ENCODE measurements at regions not wholly inside any gene's neighbourhood (a gene's known extent, or its start where the extent isn't known, plus 50 kb on each side); places are given as distances from the start of the nearest gene placed in this dataset.

DNA sequence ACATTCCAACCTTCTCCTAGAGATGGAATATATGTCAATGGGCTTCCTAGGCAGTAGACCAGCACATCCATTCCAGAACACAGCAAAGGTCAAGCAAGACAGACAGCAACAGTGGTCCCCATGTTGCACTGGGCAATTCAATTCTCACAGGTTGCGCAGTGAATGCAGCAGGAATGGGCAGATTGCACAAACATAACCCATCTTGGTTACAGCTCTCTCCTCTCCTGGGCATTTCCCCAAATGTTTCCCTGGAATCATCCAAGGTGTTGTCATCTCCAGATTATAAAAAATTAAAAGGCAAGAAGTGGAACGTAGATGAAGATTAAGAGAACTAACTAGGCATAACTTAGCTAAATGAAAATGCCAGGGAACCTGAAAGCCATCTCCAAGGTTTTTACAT, 265.8 kb upstream of the SLC14A2 start:
- TF ChIP-seq, protein P1, sequence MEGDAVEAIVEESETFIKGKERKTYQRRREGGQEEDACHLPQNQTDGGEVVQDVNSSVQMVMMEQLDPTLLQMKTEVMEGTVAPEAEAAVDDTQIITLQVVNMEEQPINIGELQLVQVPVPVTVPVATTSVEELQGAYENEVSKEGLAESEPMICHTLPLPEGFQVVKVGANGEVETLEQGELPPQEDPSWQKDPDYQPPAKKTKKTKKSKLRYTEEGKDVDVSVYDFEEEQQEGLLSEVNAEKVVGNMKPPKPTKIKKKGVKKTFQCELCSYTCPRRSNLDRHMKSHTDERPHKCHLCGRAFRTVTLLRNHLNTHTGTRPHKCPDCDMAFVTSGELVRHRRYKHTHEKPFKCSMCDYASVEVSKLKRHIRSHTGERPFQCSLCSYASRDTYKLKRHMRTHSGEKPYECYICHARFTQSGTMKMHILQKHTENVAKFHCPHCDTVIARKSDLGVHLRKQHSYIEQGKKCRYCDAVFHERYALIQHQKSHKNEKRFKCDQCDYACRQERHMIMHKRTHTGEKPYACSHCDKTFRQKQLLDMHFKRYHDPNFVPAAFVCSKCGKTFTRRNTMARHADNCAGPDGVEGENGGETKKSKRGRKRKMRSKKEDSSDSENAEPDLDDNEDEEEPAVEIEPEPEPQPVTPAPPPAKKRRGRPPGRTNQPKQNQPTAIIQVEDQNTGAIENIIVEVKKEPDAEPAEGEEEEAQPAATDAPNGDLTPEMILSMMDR (IDR thresholded peaks at IDR 0.05), result no peak
- TF ChIP-seq POLR2A (IDR thresholded peaks at IDR 0.05), result no peak
- TF ChIP-seq EP300 (IDR thresholded peaks at IDR 0.05), result no peak
- no peak for TF ChIP-seq POLR2AphosphoS5 (IDR thresholded peaks at IDR 0.05)

Measured in stomach (tissue), 4 donors.